HG03575 (cell line): ENCODE measurements at regions not wholly inside any gene's neighbourhood (a gene's known extent, or its start where the extent isn't known, plus 50 kb on each side); places are given as distances from the start of the nearest gene placed in this dataset.

Source experiments
- ATAC-seq: cut with Tn5 transposase; IDR thresholded peaks from one replicate; pipeline ENCODE4 v1.9.1; 2021; ENCODE audit not compliant: unreplicated experiment, insufficient number of reproducible peaks, low FRiP score; ENCODE audit errors: extremely low read depth

DNA sequence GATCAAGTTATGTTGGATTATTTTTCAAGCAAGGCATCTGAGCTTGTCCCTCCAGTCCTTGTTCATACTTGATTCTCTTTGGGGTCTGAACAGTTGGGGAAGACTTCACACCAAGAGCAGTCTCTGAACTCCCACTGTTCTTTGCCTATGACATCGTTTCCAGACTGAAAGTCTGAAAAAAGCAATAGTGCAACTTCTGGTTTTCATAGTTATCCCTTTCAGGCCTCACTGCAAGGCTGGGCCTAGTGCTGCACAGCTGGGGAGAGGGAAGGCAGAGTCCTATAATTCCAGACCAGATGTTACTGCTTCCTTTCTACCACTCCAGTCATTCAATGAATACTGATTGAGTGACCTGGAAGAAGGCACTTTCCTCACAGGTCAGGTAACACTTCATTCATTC is 187.1 kb upstream of the CCND2 start:
- no peak for ATAC-seq

DNA sequence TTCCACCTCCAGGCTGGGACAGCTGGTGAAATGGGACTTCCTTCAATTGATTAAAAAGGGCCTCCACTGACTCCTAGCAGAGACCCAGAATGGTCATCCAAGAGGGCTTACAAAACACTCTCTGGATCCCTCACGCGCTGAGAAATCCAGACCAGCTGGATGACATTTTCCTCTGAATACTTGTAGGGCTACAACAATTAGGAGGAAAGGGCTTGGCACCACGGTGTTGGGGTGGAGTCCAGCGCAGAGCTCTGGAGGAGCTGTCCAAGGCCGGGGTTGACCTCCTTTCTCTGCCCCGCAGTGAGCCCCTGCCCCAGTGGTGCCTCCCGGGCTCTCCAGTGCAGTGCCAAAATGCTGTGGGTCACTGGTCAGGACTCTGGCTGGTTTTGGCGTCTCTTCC is 189.0 kb upstream of the CCND2 start:
- no peak for ATAC-seq

DNA sequence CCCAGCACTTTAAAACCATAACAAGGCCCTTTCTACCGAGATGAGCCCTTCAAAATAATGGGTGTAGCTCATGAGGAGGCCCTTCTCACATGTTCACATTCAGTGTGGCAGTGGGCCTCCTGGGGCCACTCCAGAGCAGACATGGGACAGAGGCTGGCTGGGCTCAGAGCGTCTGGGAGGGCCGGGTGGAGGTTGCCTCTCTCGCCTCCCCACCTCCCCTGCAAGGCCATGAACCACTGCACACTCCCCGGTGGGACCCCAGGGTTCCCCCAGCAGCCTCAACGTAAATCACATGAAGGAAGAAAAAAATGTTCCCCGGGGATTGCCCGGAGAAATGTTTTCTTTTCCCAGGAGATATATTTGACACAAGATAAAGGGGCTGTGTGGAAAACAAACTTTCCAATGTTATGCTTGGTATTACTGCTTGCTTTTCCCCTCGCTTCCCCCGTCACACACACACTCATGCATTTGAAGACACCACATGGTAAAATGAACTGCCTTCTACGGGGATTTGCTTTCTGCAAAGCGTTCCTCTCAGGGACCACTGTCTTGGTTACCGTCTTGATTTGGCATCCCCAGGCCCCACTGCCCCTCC is 190.7 kb upstream of the CCND2 start:
- no peak for ATAC-seq

DNA sequence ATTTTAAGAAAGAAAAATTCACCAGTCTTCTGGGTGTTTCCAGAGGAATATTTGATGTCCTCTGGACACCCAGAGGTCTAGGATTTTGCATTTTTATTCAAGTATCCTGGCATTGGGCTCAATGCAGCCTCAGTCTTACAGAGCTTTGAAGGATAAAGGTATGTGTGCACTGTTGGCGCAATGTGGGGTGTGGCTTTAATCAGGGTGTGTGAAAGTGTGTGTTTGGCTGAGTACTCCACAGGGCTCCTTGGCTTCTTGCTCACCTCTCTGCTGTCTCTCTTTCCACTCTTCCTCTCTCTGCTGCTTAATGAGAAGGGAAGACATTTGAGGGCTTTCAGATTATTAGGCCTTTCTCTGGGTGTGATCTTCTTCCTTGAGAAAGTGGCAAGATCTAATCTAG is 193.3 kb upstream of the CCND2 start:
- no peak for ATAC-seq

DNA sequence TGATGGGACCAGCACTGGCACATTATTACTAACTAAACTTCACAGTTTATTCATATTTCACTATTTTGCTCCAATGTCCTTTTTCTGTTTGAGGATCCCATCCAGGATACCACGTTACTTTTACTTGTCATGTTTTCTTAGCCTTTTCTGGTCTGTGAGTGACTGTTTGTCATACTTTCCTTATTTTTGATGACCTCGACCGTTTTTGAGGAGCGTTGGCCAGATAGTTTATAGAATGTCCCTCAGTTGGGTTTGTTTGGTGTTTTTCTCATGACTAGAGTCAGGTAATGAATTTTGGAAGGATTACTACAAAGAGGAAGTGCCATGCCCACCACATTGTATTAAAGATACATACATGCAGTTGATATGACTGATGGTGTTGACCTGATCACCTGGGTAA is 199.4 kb upstream of the CCND2 start:
- ATAC-seq = no peak

DNA sequence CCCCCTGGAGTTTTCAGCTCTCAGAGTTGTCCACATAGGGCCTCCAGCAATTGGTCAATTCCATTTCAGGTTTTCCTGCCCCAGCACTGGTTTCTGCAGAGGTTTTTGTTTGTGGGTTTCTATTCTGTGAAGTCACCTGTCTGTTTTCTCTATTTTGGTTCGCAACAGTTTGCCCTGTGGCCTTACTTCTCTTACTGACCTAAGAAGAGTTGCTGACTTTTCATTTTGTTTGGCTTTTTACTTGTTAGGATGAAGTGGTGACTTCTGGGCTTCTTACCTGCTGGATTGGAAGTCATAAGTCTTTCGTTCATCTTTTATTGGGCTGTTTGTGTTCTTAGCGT is 196.4 kb upstream of the PARP11 start:
- no peak for ATAC-seq

DNA sequence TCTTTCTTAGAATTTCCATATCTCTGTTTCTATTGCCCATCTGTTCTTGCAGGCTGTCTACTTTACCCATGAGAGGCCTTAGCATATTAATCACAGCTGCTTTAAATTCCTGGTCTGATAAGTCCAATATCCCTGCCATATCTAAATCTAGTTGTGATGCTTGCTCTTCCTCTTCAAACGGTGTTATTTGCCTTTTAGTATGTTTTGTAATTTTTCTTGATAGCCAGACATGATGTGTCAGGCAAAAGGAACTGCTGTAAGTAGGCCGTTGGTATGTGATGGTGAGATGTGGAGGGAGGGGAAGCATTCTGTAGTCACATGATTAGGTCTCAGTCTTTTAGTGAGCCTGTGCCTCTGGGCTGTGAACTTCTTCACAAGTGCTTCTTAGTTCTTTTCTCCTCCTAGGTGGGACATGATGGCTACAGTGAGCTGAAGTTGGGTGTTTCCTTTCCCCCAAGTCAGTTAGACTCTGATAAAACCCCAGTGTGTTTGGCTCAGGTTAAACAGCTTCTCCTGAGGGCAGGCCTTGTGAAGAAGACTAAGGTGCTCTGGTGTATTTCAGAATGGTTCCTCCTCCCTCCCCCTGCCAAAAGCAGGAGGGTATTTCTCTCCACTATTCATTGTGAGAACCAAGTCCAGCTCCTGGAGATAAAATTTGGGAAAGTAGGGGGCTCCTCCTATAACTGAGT is 195.9 kb upstream of the PARP11 start:
- ATAC-seq = no peak

DNA sequence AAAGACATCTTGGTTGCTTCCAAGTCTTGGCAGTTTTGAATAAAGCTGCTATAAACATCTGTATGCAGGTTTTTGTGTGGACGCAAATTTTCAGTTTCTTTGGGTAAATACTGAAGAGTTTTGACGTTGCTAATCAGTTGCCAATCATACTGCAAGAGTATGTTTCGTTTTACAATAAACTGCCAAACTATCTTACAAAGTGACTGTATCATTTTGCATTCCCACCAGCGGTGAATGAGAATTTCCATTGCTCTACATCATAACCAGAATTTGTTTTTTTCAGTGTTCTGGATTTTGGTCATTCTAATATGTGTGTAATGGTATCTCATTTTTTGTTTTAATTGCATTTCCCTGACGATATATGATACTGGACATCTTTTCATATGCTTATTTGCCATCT is 190.8 kb upstream of the PARP11 start:
- ATAC-seq = no peak

DNA sequence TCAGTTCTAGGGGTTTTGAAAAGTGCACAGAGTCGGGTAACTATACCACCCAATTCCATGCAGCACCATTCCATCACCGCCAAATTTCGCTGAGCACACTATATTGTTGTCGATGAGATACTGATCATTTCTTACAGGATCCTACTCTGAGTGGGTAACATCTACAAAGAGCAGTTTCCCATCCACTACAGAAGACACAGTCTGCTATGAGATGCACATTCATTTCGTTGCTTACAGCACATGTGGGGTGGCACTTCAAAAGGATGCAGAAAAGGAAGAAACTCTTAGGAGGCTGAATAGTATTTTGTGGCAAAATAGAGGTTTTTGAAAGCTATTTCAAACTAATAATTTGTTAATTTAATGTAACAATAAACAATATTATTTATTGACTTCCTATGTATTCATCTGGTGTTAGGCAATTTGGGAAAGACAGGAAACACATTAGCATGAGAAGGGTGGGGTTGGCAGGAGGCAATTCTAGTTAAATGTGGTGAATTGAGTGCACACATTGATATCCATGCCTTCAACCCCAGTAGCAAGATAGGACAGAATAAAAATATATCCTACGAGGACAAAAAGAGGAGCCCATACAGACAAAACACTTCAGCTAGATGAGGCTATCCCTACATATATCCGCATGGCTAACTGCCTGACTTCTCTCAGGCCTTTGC is 186.8 kb upstream of the PARP11 start:
- ATAC-seq = no peak

DNA sequence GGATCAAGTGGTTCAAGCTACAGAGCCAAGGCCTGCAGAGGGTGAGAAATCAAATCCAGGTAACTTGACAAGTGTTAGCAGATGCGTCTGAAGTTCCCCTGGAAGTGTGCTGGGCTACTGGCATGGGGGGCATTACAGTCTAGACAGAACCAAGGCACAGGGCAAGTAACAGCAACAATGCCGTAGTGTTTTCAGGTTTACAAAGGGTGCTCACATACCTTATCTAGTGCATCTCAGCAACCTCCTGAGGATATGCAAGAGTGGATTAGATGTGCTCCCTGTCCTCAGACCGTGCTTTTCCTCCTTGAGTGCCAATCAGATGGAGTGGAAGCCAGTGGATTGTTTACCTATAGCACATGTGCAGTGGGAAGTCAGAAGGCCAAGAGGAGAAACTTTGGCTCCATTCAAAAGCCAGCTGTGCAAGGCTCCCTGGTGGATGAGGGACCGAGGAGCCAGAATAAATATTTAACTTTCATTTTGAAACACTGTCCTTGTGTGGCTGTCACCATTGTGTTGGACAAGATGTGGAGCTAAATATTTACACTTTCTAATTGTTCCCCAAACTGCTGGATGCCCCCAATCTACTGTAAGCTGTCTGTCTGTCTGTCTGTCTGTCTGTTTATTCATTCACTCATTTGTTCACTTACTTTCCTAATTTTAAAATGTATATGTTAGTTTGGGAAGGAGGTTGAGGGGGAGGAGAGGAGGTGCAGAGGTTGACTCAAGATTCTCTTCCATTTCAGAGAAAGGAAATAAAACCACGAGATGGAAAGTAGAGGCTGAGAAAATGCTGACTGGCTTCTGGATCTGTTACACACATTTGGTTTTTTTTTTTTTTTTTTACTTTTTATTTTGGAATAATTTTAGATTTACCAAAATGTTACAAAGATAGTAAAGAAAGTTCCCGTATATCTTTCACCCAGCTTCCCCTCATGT is 184.0 kb upstream of the PARP11 start:
- no peak for ATAC-seq

DNA sequence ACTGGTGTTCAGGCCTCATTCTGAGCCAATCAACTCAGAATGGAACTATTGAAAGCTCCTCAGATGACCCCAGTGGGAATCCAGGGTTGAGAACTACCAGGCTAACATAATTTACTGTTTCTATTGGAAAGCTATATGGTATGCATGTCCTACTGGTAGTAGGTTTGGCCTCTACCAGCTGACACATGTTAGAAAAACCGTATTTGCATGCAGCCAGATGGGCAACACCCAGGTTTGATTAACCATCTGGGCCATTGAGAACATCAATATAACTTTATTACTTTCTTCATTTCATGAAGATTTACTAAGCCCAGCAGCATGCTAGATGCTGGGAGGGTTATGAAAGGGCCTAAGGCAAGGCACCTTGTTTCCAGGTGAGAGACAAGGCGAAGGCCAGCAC is 181.4 kb upstream of the PARP11 start:
- ATAC-seq = no peak

DNA sequence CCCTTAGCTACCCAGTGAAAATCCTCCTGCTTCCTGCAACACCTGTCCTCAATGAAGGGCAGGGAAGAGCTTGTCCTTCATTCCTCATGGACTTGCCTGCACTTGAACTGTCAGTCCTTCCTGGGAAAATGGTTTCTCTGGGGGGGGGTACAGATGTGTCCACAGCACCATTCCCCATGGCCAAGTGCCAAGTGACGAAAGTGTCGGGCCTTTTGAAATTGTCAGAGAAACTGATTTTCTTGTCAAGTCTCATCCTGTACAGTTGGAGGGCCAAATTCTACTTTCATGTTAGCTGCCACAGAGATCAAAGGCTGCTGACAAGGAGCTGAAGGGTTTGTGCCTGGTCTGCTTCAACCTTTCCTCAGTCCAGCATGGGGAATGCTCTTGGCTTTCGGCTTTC is 179.5 kb upstream of the PARP11 start:
- ATAC-seq = no peak

DNA sequence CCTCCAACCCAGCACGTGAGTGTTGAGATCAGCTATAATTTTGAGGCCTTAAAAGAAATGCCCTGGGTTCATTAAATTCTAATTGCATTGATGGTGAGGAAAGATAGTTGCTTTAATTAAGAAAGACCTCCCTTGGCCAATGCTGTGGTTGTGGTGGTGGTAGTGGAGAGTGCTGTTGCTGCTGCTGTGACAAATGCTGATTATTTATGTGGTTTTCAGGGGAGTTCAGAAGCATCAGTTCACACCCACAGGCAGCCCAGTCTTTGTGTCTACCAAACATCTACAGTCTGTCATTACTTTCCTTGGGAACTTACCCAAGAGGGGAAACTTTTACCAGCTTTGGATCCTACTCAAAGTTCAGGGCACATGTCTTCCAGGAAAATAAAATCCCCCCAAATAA is 178.4 kb upstream of the PARP11 start:
- no peak for ATAC-seq

DNA sequence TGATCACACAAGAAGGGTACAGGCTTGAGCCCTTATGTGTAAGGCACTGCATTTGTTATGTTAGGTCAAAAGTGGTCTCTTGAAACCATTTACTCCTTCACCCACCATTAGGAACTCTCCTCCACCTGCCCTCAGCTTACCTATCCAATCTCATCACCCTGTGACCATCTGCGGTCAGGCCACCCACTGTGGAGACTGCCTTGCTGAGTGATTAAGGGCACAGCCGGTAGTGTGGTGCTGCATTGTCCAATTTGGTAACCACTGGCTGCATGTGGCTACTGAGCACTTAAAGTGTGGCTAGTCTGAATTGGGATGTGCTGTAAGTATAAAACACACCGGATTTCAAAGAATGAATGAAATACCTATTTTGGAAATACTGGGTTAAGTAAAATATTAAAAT is 177.1 kb upstream of the PARP11 start:
- ATAC-seq = no peak

DNA sequence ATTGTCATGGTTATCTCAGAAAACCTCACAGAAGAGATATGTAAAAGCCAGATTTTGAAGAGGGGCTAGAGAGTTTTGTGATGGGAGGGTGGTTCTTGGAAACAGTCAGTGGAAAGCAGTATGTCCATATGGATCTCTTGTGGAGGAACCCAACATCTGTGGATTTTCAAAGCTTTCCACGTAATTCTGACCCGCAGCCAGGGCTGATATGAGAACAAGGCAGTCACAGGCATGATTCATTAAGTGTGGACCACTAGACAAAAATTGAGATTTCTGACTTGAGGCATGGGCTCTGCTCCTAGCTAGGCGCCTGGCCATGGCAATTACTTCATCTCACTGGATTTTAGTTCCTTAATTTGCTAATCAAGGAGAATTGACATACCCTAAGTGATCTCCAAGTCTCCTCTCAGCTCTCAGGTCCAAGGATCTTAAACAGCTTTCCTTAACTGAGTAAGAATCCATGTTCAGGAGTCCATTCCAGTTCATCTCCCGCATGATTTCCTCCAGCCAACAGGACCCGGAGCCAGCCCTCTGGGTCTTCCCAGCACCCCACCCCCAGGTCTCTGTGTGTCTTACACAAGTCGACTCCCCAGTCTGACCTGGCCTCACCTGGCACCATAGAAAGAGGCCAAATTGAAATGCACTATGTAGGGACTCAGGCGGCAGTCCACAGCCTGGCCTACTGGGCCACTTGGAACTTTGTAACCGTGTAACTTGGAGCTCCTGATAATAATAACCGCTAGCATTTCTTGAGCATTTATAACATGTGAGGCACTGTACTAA is 176.3 kb upstream of the PARP11 start:
- no peak for ATAC-seq

DNA sequence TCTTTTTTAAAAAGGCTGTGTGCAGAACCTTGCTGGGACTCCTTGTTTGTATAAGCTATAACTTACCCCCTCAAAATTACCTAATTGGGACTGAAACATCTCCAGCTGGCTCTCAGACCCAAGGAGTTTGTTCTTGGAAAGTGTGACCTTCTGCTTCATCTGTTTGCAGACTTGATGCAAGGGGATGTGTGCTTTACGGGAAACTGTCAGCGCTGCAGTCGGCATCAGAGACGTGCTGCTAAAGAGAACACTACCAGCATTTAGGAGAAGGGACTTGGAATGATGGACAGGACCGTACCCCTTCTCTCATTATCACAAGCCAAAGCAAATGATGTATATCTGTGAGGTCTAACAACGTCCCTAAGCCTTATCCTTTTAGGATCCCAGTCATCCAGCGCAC is 174.2 kb upstream of the PARP11 start:
- ATAC-seq = no peak

DNA sequence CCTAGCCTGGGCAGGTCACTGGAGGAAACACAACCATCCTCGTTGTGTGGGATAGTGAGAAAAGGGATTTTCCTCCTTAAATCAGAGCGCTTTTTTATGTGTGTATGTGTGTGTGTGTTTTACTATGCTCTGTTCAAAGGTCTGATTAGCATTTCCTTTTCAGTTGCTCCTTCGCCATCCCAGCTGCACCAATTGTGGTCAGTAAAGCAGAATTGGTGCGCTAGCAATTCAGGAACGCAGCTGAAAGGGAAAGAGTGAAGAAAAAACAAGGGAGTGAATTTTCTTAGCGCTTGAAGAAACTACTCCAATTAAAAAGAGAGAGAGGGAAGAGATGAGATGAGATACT is 173.3 kb upstream of the PARP11 start:
- no peak for ATAC-seq

DNA sequence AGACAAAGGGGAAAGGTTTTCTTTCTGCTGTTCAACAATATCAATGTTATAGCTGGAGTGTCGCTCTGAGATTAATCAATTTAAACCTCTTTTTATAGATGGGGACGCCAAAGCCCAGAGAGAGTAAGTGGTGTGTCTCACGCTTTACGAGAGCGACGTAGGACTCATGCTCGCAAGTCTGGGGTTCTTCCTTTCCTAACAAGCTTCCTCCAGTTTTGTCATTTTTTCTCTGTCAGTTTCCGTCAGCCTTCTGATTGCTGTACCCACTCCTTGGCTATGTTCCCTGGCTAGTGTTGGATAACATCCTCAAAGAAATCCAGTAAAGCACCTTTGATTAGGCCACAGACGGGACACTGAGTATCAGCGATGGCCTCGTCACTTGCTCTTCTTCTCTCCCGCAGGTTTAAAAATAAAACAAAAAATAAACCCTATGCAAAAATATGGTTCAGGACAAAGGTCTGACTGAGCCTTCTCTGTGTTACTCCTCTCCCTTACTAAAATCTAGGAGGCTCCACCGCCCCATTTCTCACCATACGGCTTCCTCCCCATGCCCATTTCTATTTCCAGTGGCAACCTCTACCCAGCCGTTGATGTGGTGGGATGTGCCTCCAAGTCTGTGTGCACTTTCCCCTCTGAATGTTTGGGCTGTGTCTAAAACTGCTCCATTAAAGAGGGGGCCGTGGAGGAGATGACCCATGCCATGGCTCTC is 172.7 kb upstream of the PARP11 start:
- ATAC-seq = no peak
